ENCODE measurements at regions not wholly inside any gene's neighbourhood (a gene's known extent, or its start where the extent isn't known, plus 50 kb on each side); places are given as distances from the start of the nearest gene placed in this dataset.
"Not testable (repeated sequence)": the region's sequence is repeated elsewhere in the genome, so short reads cannot be mapped to it uniquely, and the experiment has no call there.

DNA sequence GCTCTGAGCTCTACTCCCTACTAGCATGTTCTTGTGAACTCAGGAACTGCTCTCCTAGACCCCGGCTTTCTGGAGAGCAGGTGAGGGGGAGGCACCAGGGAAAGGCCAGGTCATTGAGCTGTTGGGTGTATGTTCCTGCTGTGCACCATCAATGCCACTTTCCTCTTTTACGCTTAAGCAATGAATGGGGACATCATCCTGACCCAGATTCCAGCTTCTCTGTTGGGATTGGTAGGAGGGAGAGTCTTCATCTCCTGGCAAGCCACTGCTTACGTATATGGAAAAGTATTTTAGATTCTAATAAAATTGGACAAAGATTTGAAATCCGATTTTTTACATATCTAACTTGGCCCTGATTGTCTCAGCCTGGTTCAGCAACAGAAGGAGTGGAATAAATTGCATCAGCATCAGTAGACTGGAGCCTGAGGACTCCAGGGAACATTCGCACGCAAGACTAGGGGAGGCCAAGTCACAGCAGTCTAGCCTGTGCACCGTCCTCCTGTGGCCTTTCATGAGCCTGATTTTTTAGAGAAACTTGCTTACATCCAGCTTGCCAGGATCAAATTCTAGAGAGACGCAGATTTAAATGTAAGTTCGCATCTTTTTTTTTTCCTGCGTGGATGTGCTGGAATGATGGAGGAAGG, 439.3 kb downstream of the RPIA start:
- not testable (repeated sequence) for H3K9me3 ChIP-seq (ENCODE audit: low read length); H3K9me2 ChIP-seq (ENCODE audit: low read depth, low read length); H3K9ac ChIP-seq (ENCODE audit: low read length); H3K27ac ChIP-seq (ENCODE audit: low read depth, low read length, poor library complexity, severe bottlenecking); H3F3A ChIP-seq (ENCODE audit: insufficient read depth, low read length); H3K4me2 ChIP-seq (ENCODE audit: low read length); H3K36me3 ChIP-seq (ENCODE audit: insufficient read depth, low read length); H3K27me3 ChIP-seq (ENCODE audit: insufficient read depth, low read length); H2AFZ ChIP-seq (ENCODE audit: low read length); H4K20me1 ChIP-seq (ENCODE audit: insufficient read depth, low read length); H3K4me3 ChIP-seq (ENCODE audit: low read depth, low read length, poor library complexity, severe bottlenecking); H3K4me1 ChIP-seq (ENCODE audit: insufficient read depth, low read length, severe bottlenecking); H3K79me2 ChIP-seq (ENCODE audit: insufficient read depth, low read length)

DNA sequence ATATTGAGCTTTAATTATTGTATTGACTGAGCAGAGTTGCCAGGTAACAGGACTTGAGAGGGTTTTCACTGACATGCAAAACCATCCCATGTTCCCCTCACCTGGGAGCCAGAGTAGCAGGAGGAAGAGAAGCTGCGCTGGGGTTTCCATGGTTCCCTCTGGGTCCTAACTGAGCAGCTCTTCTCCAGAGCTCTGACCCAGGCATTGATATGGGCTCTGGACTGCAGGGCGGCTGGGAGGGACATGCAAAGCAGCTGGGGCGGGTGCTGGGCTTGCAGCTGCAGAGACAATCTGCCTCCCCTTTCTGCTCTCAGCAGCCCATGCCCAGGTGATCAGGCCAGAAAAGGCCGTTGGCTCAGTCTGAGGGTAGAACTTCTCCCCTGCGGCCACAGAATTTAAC, 451.5 kb downstream of the RPIA start:
- H3K79me2 ChIP-seq (ENCODE audit: insufficient read depth, low read length); H3K27me3 ChIP-seq (ENCODE audit: insufficient read depth, low read length); H2AFZ ChIP-seq (ENCODE audit: low read length); H3K36me3 ChIP-seq (ENCODE audit: insufficient read depth, low read length); H3K9me2 ChIP-seq (ENCODE audit: low read depth, low read length); H3K9me3 ChIP-seq (ENCODE audit: low read length); H3F3A ChIP-seq (ENCODE audit: insufficient read depth, low read length); H4K20me1 ChIP-seq (ENCODE audit: insufficient read depth, low read length): not testable (repeated sequence)
- H3K4me3 ChIP-seq (ENCODE audit: low read depth, low read length, poor library complexity, severe bottlenecking): peak overlapping the region; percentile 66
- H3K4me2 ChIP-seq (ENCODE audit: low read length): peak overlapping the region; percentile 67
- peaks cover 43% of the 10 kb centered on the region for H3K4me1 ChIP-seq (ENCODE audit: insufficient read depth, low read length, severe bottlenecking)
- H3K27ac ChIP-seq (ENCODE audit: low read depth, low read length, poor library complexity, severe bottlenecking): peak overlapping the region; percentile 95
- peak overlapping the region; percentile 63 for H3K9ac ChIP-seq (ENCODE audit: low read length)

DNA sequence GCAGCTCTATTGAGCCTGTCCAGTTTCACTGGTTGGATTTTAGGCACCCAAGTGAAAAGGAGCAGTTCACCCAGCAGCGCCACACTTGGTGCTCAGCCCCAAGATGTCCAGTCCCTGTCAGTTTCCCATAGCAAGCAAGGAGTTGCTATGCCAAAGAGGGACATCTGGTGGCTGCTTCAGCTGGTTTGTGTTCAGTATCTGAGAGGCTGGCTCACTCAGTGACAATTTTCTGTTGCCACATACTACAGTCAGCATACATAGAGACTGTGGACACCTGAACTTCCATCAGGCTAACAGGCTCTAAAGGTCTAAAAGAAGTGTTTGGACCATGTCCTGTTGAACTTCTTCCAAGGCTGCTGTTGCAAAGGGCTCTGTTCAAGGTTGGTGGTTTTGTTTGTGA, 453.9 kb downstream of the RPIA start:
- H3K27ac ChIP-seq (ENCODE audit: low read depth, low read length, poor library complexity, severe bottlenecking): not testable (repeated sequence)

DNA sequence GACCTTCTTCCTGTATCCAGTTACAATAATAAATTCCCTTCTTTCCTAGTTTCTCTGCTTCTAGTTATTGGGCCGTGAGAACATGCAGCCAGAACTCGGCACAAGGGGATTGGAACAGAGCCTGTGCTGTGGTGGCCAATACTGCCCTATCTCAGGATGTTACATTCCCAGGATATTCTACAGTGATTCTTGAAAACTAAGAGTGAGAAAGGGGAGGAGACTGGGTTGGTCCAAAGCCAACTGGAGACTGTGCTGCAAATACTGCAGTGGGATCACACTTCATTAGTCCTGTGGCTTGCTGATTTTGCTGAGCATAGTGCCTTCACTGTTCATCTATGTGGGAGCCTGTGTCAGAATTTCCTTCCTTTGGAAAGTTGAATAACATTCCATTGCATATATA, 456.8 kb downstream of the RPIA start:
- H3K36me3 ChIP-seq (ENCODE audit: insufficient read depth, low read length); H3K4me2 ChIP-seq (ENCODE audit: low read length): not testable (repeated sequence)

More for the DNA sequence above, 453.9 kb downstream of the RPIA start:
- not testable (repeated sequence) for H3K9me3 ChIP-seq (ENCODE audit: low read length); H3K36me3 ChIP-seq (ENCODE audit: insufficient read depth, low read length); H3K4me2 ChIP-seq (ENCODE audit: low read length); H3K27me3 ChIP-seq (ENCODE audit: insufficient read depth, low read length); H3K9ac ChIP-seq (ENCODE audit: low read length); H4K20me1 ChIP-seq (ENCODE audit: insufficient read depth, low read length); H3K79me2 ChIP-seq (ENCODE audit: insufficient read depth, low read length); H3F3A ChIP-seq (ENCODE audit: insufficient read depth, low read length); H3K9me2 ChIP-seq (ENCODE audit: low read depth, low read length); H3K4me3 ChIP-seq (ENCODE audit: low read depth, low read length, poor library complexity, severe bottlenecking); H2AFZ ChIP-seq (ENCODE audit: low read length)
- peaks cover 46% of the 10 kb centered on the region for H3K4me1 ChIP-seq (ENCODE audit: insufficient read depth, low read length, severe bottlenecking)
- TF ChIP-seq, protein P1, sequence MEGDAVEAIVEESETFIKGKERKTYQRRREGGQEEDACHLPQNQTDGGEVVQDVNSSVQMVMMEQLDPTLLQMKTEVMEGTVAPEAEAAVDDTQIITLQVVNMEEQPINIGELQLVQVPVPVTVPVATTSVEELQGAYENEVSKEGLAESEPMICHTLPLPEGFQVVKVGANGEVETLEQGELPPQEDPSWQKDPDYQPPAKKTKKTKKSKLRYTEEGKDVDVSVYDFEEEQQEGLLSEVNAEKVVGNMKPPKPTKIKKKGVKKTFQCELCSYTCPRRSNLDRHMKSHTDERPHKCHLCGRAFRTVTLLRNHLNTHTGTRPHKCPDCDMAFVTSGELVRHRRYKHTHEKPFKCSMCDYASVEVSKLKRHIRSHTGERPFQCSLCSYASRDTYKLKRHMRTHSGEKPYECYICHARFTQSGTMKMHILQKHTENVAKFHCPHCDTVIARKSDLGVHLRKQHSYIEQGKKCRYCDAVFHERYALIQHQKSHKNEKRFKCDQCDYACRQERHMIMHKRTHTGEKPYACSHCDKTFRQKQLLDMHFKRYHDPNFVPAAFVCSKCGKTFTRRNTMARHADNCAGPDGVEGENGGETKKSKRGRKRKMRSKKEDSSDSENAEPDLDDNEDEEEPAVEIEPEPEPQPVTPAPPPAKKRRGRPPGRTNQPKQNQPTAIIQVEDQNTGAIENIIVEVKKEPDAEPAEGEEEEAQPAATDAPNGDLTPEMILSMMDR (IDR thresholded peaks at IDR 0.05; ENCODE audit: low read length): peak; percentile 27; the same call in 1 of the 2 replicates

DNA sequence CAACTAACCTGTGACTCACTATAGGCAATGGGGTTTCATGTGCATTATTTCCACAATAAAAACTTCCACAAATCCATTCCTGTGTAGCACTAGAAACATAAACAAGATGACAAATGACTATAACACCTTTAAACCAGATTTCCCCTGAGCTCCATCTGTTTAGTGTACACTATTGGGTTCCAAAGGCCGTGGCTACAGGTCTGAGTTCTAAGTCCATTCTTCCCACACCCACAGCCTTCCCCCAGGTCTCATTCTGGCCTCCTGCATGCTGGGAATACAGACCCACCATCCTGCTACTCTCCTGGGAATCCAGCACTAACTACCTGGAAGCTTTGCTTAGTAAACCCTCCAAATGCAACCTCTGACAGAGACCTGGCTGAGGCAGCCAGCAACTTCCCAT, 460.2 kb downstream of the RPIA start:
- not testable (repeated sequence) for H2AFZ ChIP-seq (ENCODE audit: low read length); H4K20me1 ChIP-seq (ENCODE audit: insufficient read depth, low read length); H3K79me2 ChIP-seq (ENCODE audit: insufficient read depth, low read length); H3K36me3 ChIP-seq (ENCODE audit: insufficient read depth, low read length); H3K9me3 ChIP-seq (ENCODE audit: low read length); H3K4me3 ChIP-seq (ENCODE audit: low read depth, low read length, poor library complexity, severe bottlenecking); H3K9ac ChIP-seq (ENCODE audit: low read length); H3F3A ChIP-seq (ENCODE audit: insufficient read depth, low read length); H3K9me2 ChIP-seq (ENCODE audit: low read depth, low read length); H3K27me3 ChIP-seq (ENCODE audit: insufficient read depth, low read length); H3K4me2 ChIP-seq (ENCODE audit: low read length)
- peaks cover 44% of the 10 kb centered on the region for H3K4me1 ChIP-seq (ENCODE audit: insufficient read depth, low read length, severe bottlenecking)
- H3K27ac ChIP-seq (ENCODE audit: low read depth, low read length, poor library complexity, severe bottlenecking): peak overlapping the region; percentile 94

More for the DNA sequence above, 456.8 kb downstream of the RPIA start:
- not testable (repeated sequence) for H3K9ac ChIP-seq (ENCODE audit: low read length); H3K4me3 ChIP-seq (ENCODE audit: low read depth, low read length, poor library complexity, severe bottlenecking); H3K9me2 ChIP-seq (ENCODE audit: low read depth, low read length); H3K27ac ChIP-seq (ENCODE audit: low read depth, low read length, poor library complexity, severe bottlenecking); H3K27me3 ChIP-seq (ENCODE audit: insufficient read depth, low read length); H3K9me3 ChIP-seq (ENCODE audit: low read length); H4K20me1 ChIP-seq (ENCODE audit: insufficient read depth, low read length); H3F3A ChIP-seq (ENCODE audit: insufficient read depth, low read length); H3K79me2 ChIP-seq (ENCODE audit: insufficient read depth, low read length); H2AFZ ChIP-seq (ENCODE audit: low read length)
- H3K4me1 ChIP-seq (ENCODE audit: insufficient read depth, low read length, severe bottlenecking): peaks cover 49% of the 10 kb centered on the region

DNA sequence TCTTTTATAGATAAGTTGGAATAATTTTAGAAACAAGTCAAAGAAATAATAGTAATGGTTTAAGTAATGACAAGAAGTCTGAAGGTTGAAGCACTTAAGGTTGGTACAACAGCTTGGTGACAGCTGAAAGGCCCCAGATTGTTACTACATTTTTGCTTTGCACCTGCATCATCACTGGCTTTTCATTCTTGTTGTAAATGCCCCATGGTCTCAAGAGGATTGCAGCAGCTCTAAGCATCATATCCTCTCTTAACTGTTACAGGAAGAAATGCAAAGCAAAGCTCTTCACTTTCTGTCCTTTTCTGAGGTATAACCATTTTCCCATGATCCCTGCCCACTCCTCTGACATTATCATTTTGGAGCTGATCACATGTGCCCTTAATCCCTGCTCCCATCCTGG, 461.0 kb downstream of the RPIA start:
- H4K20me1 ChIP-seq (ENCODE audit: insufficient read depth, low read length); H3K36me3 ChIP-seq (ENCODE audit: insufficient read depth, low read length); H3K79me2 ChIP-seq (ENCODE audit: insufficient read depth, low read length); H3K9me2 ChIP-seq (ENCODE audit: low read depth, low read length); H3K27me3 ChIP-seq (ENCODE audit: insufficient read depth, low read length); H3F3A ChIP-seq (ENCODE audit: insufficient read depth, low read length); H3K9me3 ChIP-seq (ENCODE audit: low read length); H2AFZ ChIP-seq (ENCODE audit: low read length): not testable (repeated sequence)
- H3K4me1 ChIP-seq (ENCODE audit: insufficient read depth, low read length, severe bottlenecking): peaks cover 44% of the 10 kb centered on the region
- H3K27ac ChIP-seq (ENCODE audit: low read depth, low read length, poor library complexity, severe bottlenecking): peak overlapping the region; percentile 94
- H3K4me3 ChIP-seq (ENCODE audit: low read depth, low read length, poor library complexity, severe bottlenecking): peak overlapping the region; percentile 30
- peak overlapping the region; percentile 46 for H3K9ac ChIP-seq (ENCODE audit: low read length)
- peak overlapping the region; percentile 61 for H3K4me2 ChIP-seq (ENCODE audit: low read length)

DNA sequence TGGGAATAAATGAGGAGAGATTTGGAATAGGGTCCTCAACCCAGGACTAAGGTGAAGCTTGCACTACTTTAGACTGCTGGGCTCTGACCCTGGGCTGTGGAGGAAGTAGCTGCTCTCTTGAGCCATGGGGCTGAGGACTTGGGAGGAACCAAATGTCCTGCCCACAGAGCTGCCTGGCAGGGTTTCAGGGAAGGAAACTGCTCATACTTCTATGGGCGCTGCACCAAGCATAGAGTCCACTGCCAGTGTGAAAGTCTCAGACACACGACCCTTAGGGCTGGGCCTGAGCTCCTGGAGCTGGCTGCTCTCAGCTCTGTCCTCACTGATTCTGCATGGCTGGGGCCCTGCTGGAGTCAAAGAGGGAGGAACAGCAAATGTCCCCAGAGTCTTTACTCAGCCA, 461.7 kb downstream of the RPIA start:
- Histone ChIP-seq H3K4me2 (ENCODE audit: low read length) (peak overlapping the region; percentile 61), H3K4me1 (ENCODE audit: insufficient read depth, low read length, severe bottlenecking) (peaks cover 37% of the 10 kb centered on the region), H3K27ac (ENCODE audit: low read depth, low read length, poor library complexity, severe bottlenecking) (peak overlapping the region; percentile 94), H3K4me3 (ENCODE audit: low read depth, low read length, poor library complexity, severe bottlenecking) (peak overlapping the region; percentile 30), H3K9ac (ENCODE audit: low read length) (peak overlapping the region; percentile 46; the same call in 1 of the 2 replicates)
- H3F3A ChIP-seq (ENCODE audit: insufficient read depth, low read length); H3K36me3 ChIP-seq (ENCODE audit: insufficient read depth, low read length); H3K27me3 ChIP-seq (ENCODE audit: insufficient read depth, low read length); H3K9me3 ChIP-seq (ENCODE audit: low read length); H3K9me2 ChIP-seq (ENCODE audit: low read depth, low read length); H3K79me2 ChIP-seq (ENCODE audit: insufficient read depth, low read length); H2AFZ ChIP-seq (ENCODE audit: low read length); H4K20me1 ChIP-seq (ENCODE audit: insufficient read depth, low read length): not testable (repeated sequence)
